Astrocyte of the cerebellum (primary cell): ENCODE measurements at regions not wholly inside any gene's neighbourhood (a gene's known extent, or its start where the extent isn't known, plus 50 kb on each side); places are given as distances from the start of the nearest gene placed in this dataset.

Experiments
- DNase-seq: peaks from one replicate; pipeline ENCODE4 v3.0.0-alpha.2; 2011; ENCODE audit warnings: low read depth
- H3K4me3 ChIP-seq: 2 replicates; pipeline ENCODE4 v1.5.1; 2011; ENCODE audit warnings: mild to moderate bottlenecking, low read depth, low read length, moderate library complexity
- CTCF ChIP-seq: IDR thresholded peaks from 2 replicates; pipeline ENCODE4 v1.5.1; 2012; ENCODE audit warnings: low read length, low read depth, moderate library complexity, mild to moderate bottlenecking; ENCODE audit errors: missing control alignments
- in situ Hi-C: cut with HindIII; loops from 2 replicates; pipeline ENCODE4 v1.10.0; 2017; ENCODE audit warnings: low sequenced_read_pairs

- no peak for DNase-seq
- no peak overlapping the region for H3K4me3 ChIP-seq
- no peak for TF ChIP-seq CTCF
- in situ Hi-C loops = no loop called here
Measured at GRCh38 chr11:127071606-127072005, 71.0 kb upstream of the KIRREL3 start.

GRCh38 chr11:127070808-127071207 is 70.2 kb upstream of the KIRREL3 start:
- DNase-seq = no peak
- in situ Hi-C loops = no loop called here
- H3K4me3 ChIP-seq = no peak overlapping the region
- no peak for TF ChIP-seq CTCF

- in situ Hi-C loops = no loop called here
- DNase-seq = no peak
- H3K4me3 ChIP-seq = no peak overlapping the region
- TF ChIP-seq CTCF = no peak
Measured at GRCh38 chr11:127066401-127067090, 66.0 kb upstream of the KIRREL3 start.

- DNase-seq = no peak
- no peak for TF ChIP-seq CTCF
- in situ Hi-C loops = no loop called here
- no peak overlapping the region for H3K4me3 ChIP-seq
Measured at GRCh38 chr11:127063241-127063640, 62.7 kb upstream of the KIRREL3 start.

GRCh38 chr11:127061947-127062346 is 61.4 kb upstream of the KIRREL3 start:
- in situ Hi-C loops = no loop called here
- TF ChIP-seq CTCF = no peak
- DNase-seq = no peak
- H3K4me3 ChIP-seq = no peak overlapping the region

- no peak for DNase-seq
- no peak overlapping the region for H3K4me3 ChIP-seq
- TF ChIP-seq CTCF = no peak
- in situ Hi-C loops = no loop called here
Measured at GRCh38 chr11:127059750-127060149, 59.2 kb upstream of the KIRREL3 start.
